H9 (cell line): ENCODE measurements at regions not wholly inside any gene's neighbourhood (a gene's known extent, or its start where the extent isn't known, plus 50 kb on each side); places are given as distances from the start of the nearest gene placed in this dataset.

Experiments
- DNase-seq: peaks from one replicate; pipeline ENCODE4 v3.0.0-alpha.2; 2017
- H2AFZ ChIP-seq: one replicate; pipeline ENCODE4 v1.6.1; 2013; ENCODE audit warnings: mild to moderate bottlenecking, low read length, control low read depth, moderate library complexity
- H2AK5ac ChIP-seq: 2 replicates; pipeline ENCODE4 v1.6.1; 2013; ENCODE audit warnings: low read length, control low read depth, mixed read lengths; ENCODE audit not compliant: insufficient read length
- H2BK120ac ChIP-seq: one replicate; pipeline ENCODE4 v1.6.1; 2013; ENCODE audit warnings: low read depth, mild to moderate bottlenecking, low read length, control low read depth, inconsistent platforms; ENCODE audit not compliant: poor library complexity, severe bottlenecking
- H2BK12ac ChIP-seq: 2 replicates; pipeline ENCODE4 v1.6.1; 2013; ENCODE audit warnings: low read length, control low read depth, mixed read lengths, low read depth; ENCODE audit not compliant: insufficient read length
- H2BK15ac ChIP-seq: 2 replicates; pipeline ENCODE4 v1.6.1; 2013; ENCODE audit warnings: low read depth, low read length, control low read depth
- H2BK20ac ChIP-seq: one replicate; pipeline ENCODE4 v1.6.1; 2013; ENCODE audit warnings: low read depth, mild to moderate bottlenecking, low read length, control low read depth, inconsistent platforms; ENCODE audit not compliant: poor library complexity, severe bottlenecking
- H2BK5ac ChIP-seq: 2 replicates; pipeline ENCODE4 v1.6.1; 2013; ENCODE audit warnings: low read length, control low read depth, mixed read lengths; ENCODE audit not compliant: insufficient read length
- H3K14ac ChIP-seq: 2 replicates; pipeline ENCODE4 v1.6.1; 2013; ENCODE audit warnings: low read length, control low read depth; ENCODE audit not compliant: insufficient read depth
- H3K18ac ChIP-seq: 2 replicates; pipeline ENCODE4 v1.6.1; 2013; ENCODE audit warnings: low read depth, mild to moderate bottlenecking, mixed read lengths, low read length, control low read depth; ENCODE audit not compliant: insufficient read length
- H3K23ac ChIP-seq: 2 replicates; pipeline ENCODE4 v1.6.1; 2013; ENCODE audit warnings: low read length, control low read depth, mixed read lengths, low read depth; ENCODE audit not compliant: insufficient read length
- H3K23me2 ChIP-seq: 2 replicates; pipeline ENCODE4 v1.6.1; 2013; ENCODE audit warnings: low read depth, mild to moderate bottlenecking, mixed read lengths, low read length, control low read depth; ENCODE audit not compliant: insufficient read length, poor library complexity, severe bottlenecking
- H3K27ac ChIP-seq: 2 replicates; pipeline ENCODE4 v1.5.1; 2013; ENCODE audit warnings: low read length, control low read depth, mixed read lengths, low read depth; ENCODE audit not compliant: insufficient read length
- H3K27me3 ChIP-seq: 2 replicates; pipeline ENCODE4 v1.6.1; 2013; ENCODE audit warnings: low read length, control low read depth, inconsistent platforms; ENCODE audit not compliant: insufficient read depth
- H3K4ac ChIP-seq: 2 replicates; pipeline ENCODE4 v1.6.1; 2013; ENCODE audit warnings: low read depth, mild to moderate bottlenecking, control low read depth, inconsistent platforms, low read length, moderate library complexity
- H3K4me1 ChIP-seq: 2 replicates; pipeline ENCODE4 v1.6.1; 2013; ENCODE audit warnings: low read length, control low read depth, inconsistent platforms; ENCODE audit not compliant: insufficient read depth
- H3K4me2 ChIP-seq: 2 replicates; pipeline ENCODE4 v1.6.1; 2013; ENCODE audit warnings: low read length, control low read depth, mixed read lengths; ENCODE audit not compliant: insufficient read length, insufficient read depth
- H3K56ac ChIP-seq: 2 replicates; pipeline ENCODE4 v1.6.1; 2013; ENCODE audit warnings: low read depth, mild to moderate bottlenecking, mixed read lengths, low read length, control low read depth; ENCODE audit not compliant: insufficient read length
- H3K79me1 ChIP-seq: 2 replicates; pipeline ENCODE4 v1.6.1; 2013; ENCODE audit warnings: low read depth, mild to moderate bottlenecking, moderate library complexity, low read length, control low read depth, inconsistent platforms; ENCODE audit not compliant: insufficient read depth, poor library complexity, severe bottlenecking
- H3K79me2 ChIP-seq: 2 replicates; pipeline ENCODE4 v1.6.1; 2013; ENCODE audit warnings: low read length, control low read depth, inconsistent platforms; ENCODE audit not compliant: insufficient read depth
- H3K9ac ChIP-seq: 2 replicates; pipeline ENCODE4 v1.6.1; 2013; ENCODE audit warnings: low read length, control low read depth, mixed read lengths; ENCODE audit not compliant: insufficient read length; ENCODE audit errors: extremely low read depth
- H3K9me3 ChIP-seq: one replicate; pipeline ENCODE4 v1.6.1; 2013; ENCODE audit warnings: low read depth, low read length, inconsistent platforms; ENCODE audit not compliant: control insufficient read depth
- H3T11ph ChIP-seq: one replicate; pipeline ENCODE4 v1.6.1; 2013; ENCODE audit warnings: mild to moderate bottlenecking, low read length, control low read depth, inconsistent platforms
- H4K20me1 ChIP-seq: one replicate; pipeline ENCODE4 v1.6.1; 2013; ENCODE audit not compliant: control insufficient read depth, insufficient read length, insufficient read depth
- H4K5ac ChIP-seq: 2 replicates; pipeline ENCODE4 v1.6.1; 2013; ENCODE audit warnings: low read depth, mild to moderate bottlenecking, mixed read lengths, low read length, control low read depth; ENCODE audit not compliant: insufficient read length
- H4K8ac ChIP-seq: replicated peaks from 2 replicates; pipeline ENCODE4 v1.6.1; 2013; ENCODE audit warnings: low read length, control low read depth, mixed read lengths, low read depth; ENCODE audit not compliant: insufficient read length
- H4K91ac ChIP-seq: 2 replicates; pipeline ENCODE4 v1.6.1; 2013; ENCODE audit warnings: low read depth, mild to moderate bottlenecking, moderate library complexity, mixed read lengths, low read length, control low read depth; ENCODE audit not compliant: insufficient read length
- H3K27ac Mint-ChIP-seq, 3 experiments: 2 replicates in 2 of 3; 3 replicates in 1 of 3; pipeline ENCODE4 v1.8.0; 2020 to 2021; ENCODE audit warnings: mixed read lengths in 3 of 3, mild to moderate bottlenecking in 1 of 3, moderate library complexity in 1 of 3
- H3K27me3 Mint-ChIP-seq: 2 replicates; pipeline ENCODE4 v1.8.0; 2021; ENCODE audit warnings: low read depth, mild to moderate bottlenecking, moderate library complexity, mixed read lengths
- H3K36me3 Mint-ChIP-seq, 3 experiments: 2 replicates in 2 of 3; 3 replicates in 1 of 3; pipeline ENCODE4 v1.8.0; 2020 to 2021; ENCODE audit warnings: low read depth in 3 of 3, mixed read lengths in 3 of 3; ENCODE audit not compliant: insufficient read depth in 1 of 3
- H3K4me1 Mint-ChIP-seq, 2 experiments: 2 replicates each; pipeline ENCODE4 v1.8.0; 2020; ENCODE audit warnings: mixed read lengths in 2 of 2
- H3K4me3 Mint-ChIP-seq, 2 experiments: 2 replicates in 1 of 2; 3 replicates in 1 of 2; pipeline ENCODE4 v1.8.0; 2020 to 2021; ENCODE audit warnings: mild to moderate bottlenecking in 2 of 2, mixed read lengths in 2 of 2, moderate library complexity in 1 of 2
- H3K9me3 Mint-ChIP-seq, 2 experiments: 2 replicates in 1 of 2; 3 replicates in 1 of 2; pipeline ENCODE4 v1.8.0; 2020; ENCODE audit warnings: mild to moderate bottlenecking in 2 of 2, mixed read lengths in 2 of 2, moderate library complexity in 1 of 2
- WGBS: extraction: QIAGEN DNeasy Blood & Tissue Kit; methylation state at CpG from one replicate; pipeline ENCODE4 v1.1.7; 2013; ENCODE audit warnings: missing lambda C conversion rate, low lambda C conversion rate, mixed read lengths; ENCODE audit not compliant: insufficient read length; ENCODE audit errors: extremely low coverage; 5-methylcytosine and 5-hydroxymethylcytosine counted together
- TF ChIP-seq, protein P1 (sequence below): fragments of 200-600 bp; sonication (generic); conservative IDR thresholded peaks from 3 replicates; pipeline ENCODE4 v1.8.0; 2021; ENCODE audit warnings: antibody characterized with exemption, mild to moderate bottlenecking

- no CpG with 5 or more reads among the region's 9 CpGs for WGBS
- no peak overlapping the region for H3K27ac ChIP-seq
- TF ChIP-seq, protein P1, sequence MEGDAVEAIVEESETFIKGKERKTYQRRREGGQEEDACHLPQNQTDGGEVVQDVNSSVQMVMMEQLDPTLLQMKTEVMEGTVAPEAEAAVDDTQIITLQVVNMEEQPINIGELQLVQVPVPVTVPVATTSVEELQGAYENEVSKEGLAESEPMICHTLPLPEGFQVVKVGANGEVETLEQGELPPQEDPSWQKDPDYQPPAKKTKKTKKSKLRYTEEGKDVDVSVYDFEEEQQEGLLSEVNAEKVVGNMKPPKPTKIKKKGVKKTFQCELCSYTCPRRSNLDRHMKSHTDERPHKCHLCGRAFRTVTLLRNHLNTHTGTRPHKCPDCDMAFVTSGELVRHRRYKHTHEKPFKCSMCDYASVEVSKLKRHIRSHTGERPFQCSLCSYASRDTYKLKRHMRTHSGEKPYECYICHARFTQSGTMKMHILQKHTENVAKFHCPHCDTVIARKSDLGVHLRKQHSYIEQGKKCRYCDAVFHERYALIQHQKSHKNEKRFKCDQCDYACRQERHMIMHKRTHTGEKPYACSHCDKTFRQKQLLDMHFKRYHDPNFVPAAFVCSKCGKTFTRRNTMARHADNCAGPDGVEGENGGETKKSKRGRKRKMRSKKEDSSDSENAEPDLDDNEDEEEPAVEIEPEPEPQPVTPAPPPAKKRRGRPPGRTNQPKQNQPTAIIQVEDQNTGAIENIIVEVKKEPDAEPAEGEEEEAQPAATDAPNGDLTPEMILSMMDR: no peak
- no peak overlapping the region for H3K23ac ChIP-seq
- no peak overlapping the region for H2BK12ac ChIP-seq
- H2AFZ ChIP-seq: no peak overlapping the region
- no peak overlapping the region for H3K56ac ChIP-seq
- no peak overlapping the region for H2BK120ac ChIP-seq
- Mint-ChIP-seq H3K27ac (no peak overlapping the region), H3K27me3 (peaks cover 20% of the 10 kb centered on the region), H3K4me1 (peaks cover 4 to 10% of the 10 kb centered on the region in 2 experiments), H3K36me3 (no peaks in the 10 kb centered on the region), H3K9me3 (no peaks in the 10 kb centered on the region; a peak in 1 of 5 replicates), H3K4me3 (no peak overlapping the region)
- H2BK15ac ChIP-seq: no peak overlapping the region
- no peaks in the 10 kb centered on the region for H3K9me3 ChIP-seq
- no peak overlapping the region for H3K14ac ChIP-seq
- no peak overlapping the region for H3K18ac ChIP-seq
- no peak overlapping the region for H2BK20ac ChIP-seq
- no peak overlapping the region for H3K4me2 ChIP-seq
- H4K5ac ChIP-seq: no peak overlapping the region
- H3K79me1 ChIP-seq: no peaks in the 10 kb centered on the region
- no peak overlapping the region for H3K9ac ChIP-seq
- H2AK5ac ChIP-seq: no peak overlapping the region
- no peaks in the 10 kb centered on the region for H4K20me1 ChIP-seq
- H3K4me1 ChIP-seq: no peaks in the 10 kb centered on the region
- no peak overlapping the region for H3K4ac ChIP-seq
- no peak overlapping the region for H2BK5ac ChIP-seq
- DNase-seq: no peak
- no peaks in the 10 kb centered on the region for H3K79me2 ChIP-seq
- no peak overlapping the region for H4K91ac ChIP-seq
- no peaks in the 10 kb centered on the region for H3K27me3 ChIP-seq
- no peak overlapping the region for H3T11ph ChIP-seq
- H4K8ac ChIP-seq: no peak overlapping the region
- no peaks in the 10 kb centered on the region for H3K23me2 ChIP-seq
Measured at GRCh38 chr1:4562321-4562720, 92.1 kb upstream of the AJAP1 start.
